ENCODE measurements at regions not wholly inside any gene's neighbourhood (a gene's known extent, or its start where the extent isn't known, plus 50 kb on each side); places are given as distances from the start of the nearest gene placed in this dataset.

GRCh38 chr20:60591172-60591799 is 633.1 kb downstream of the CDH26 start:
- no peak for ATAC-seq
- no peak for TF ChIP-seq CSRNP3 (CRISPR knock-in tag; IDR thresholded peaks at IDR 0.05)
- no peak for TF ChIP-seq GLIS3 (CRISPR knock-in tag; IDR thresholded peaks at IDR 0.05)
- no peak for TF ChIP-seq ARNTL (CRISPR knock-in tag; IDR thresholded peaks at IDR 0.05; ENCODE audit: borderline replicate concordance, low read depth)
- TF ChIP-seq CSDC2 (CRISPR knock-in tag; IDR thresholded peaks at IDR 0.05) = no peak
- no peak for TF ChIP-seq ZFP3 (CRISPR knock-in tag; IDR thresholded peaks at IDR 0.05)
- no peak for TF ChIP-seq ZC3H10 (CRISPR knock-in tag; IDR thresholded peaks at IDR 0.05)
- no peak for TF ChIP-seq ZNF8 (CRISPR knock-in tag; IDR thresholded peaks at IDR 0.05)
- no peak for TF ChIP-seq ZFP30 (CRISPR knock-in tag; IDR thresholded peaks at IDR 0.05)
- TF ChIP-seq, protein P1, sequence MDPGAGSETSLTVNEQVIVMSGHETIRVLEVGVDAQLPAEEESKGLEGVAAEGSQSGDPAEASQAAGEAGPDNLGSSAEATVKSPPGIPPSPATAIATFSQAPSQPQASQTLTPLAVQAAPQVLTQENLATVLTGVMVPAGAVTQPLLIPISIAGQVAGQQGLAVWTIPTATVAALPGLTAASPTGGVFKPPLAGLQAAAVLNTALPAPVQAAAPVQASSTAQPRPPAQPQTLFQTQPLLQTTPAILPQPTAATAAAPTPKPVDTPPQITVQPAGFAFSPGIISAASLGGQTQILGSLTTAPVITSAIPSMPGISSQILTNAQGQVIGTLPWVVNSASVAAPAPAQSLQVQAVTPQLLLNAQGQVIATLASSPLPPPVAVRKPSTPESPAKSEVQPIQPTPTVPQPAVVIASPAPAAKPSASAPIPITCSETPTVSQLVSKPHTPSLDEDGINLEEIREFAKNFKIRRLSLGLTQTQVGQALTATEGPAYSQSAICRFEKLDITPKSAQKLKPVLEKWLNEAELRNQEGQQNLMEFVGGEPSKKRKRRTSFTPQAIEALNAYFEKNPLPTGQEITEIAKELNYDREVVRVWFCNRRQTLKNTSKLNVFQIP (CRISPR knock-in tag; IDR thresholded peaks at IDR 0.05; ENCODE audit: borderline replicate concordance, low read depth) = no peak
- TF ChIP-seq PPARA (CRISPR knock-in tag; IDR thresholded peaks at IDR 0.05; ENCODE audit: borderline replicate concordance) = no peak
- no peak for TF ChIP-seq RARB (CRISPR knock-in tag; IDR thresholded peaks at IDR 0.05)
- no peak for TF ChIP-seq TCF4 (CRISPR knock-in tag; IDR thresholded peaks at IDR 0.05; ENCODE audit: borderline replicate concordance)
- TF ChIP-seq, protein P2, sequence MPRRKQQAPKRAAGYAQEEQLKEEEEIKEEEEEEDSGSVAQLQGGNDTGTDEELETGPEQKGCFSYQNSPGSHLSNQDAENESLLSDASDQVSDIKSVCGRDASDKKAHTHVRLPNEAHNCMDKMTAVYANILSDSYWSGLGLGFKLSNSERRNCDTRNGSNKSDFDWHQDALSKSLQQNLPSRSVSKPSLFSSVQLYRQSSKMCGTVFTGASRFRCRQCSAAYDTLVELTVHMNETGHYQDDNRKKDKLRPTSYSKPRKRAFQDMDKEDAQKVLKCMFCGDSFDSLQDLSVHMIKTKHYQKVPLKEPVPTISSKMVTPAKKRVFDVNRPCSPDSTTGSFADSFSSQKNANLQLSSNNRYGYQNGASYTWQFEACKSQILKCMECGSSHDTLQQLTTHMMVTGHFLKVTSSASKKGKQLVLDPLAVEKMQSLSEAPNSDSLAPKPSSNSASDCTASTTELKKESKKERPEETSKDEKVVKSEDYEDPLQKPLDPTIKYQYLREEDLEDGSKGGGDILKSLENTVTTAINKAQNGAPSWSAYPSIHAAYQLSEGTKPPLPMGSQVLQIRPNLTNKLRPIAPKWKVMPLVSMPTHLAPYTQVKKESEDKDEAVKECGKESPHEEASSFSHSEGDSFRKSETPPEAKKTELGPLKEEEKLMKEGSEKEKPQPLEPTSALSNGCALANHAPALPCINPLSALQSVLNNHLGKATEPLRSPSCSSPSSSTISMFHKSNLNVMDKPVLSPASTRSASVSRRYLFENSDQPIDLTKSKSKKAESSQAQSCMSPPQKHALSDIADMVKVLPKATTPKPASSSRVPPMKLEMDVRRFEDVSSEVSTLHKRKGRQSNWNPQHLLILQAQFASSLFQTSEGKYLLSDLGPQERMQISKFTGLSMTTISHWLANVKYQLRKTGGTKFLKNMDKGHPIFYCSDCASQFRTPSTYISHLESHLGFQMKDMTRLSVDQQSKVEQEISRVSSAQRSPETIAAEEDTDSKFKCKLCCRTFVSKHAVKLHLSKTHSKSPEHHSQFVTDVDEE (CRISPR knock-in tag; IDR thresholded peaks at IDR 0.05) = no peak
- no peak for TF ChIP-seq ZNF70 (CRISPR knock-in tag; IDR thresholded peaks at IDR 0.05)
- no peak for TF ChIP-seq ESRRG (CRISPR knock-in tag; IDR thresholded peaks at IDR 0.05)
- no peak for TF ChIP-seq SNAI2 (CRISPR knock-in tag; IDR thresholded peaks at IDR 0.05)
- no peak for TF ChIP-seq ISL1 (CRISPR knock-in tag; IDR thresholded peaks at IDR 0.05)
- TF ChIP-seq BACH2 (CRISPR knock-in tag; IDR thresholded peaks at IDR 0.05; ENCODE audit: borderline replicate concordance) = no peak
- no peak for TF ChIP-seq ZNF565 (CRISPR knock-in tag; conservative IDR thresholded peaks at IDR 0.05; ENCODE audit: low read depth)

- no peak for TF ChIP-seq PPARA (CRISPR knock-in tag; IDR thresholded peaks at IDR 0.05; ENCODE audit: borderline replicate concordance)
- no peak for ATAC-seq
Observed at GRCh38 chr20:60598528-60598927, 640.3 kb downstream of the CDH26 start.

DNA sequence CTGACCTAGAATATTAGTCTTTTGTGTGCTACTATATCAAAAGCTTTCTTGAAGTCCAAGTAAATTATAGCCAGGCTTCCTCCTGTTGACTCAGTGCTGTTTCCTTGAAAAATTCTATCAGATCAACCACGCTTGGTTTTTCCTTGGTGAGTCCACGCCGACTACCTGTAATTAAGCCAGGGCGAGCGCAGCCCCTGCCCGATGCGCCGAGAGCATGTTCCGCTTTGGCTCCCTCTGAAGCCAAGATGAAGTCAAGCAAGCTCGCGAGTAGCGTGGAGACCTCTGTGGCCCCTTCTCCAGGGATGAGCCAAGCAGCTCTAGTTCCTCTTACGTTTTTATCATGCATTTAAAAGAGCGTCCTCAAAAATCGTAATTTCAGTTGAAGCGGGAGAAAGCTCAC is 641.2 kb downstream of the CDH26 start:
- ATAC-seq = no peak
- TF ChIP-seq, protein P3, sequence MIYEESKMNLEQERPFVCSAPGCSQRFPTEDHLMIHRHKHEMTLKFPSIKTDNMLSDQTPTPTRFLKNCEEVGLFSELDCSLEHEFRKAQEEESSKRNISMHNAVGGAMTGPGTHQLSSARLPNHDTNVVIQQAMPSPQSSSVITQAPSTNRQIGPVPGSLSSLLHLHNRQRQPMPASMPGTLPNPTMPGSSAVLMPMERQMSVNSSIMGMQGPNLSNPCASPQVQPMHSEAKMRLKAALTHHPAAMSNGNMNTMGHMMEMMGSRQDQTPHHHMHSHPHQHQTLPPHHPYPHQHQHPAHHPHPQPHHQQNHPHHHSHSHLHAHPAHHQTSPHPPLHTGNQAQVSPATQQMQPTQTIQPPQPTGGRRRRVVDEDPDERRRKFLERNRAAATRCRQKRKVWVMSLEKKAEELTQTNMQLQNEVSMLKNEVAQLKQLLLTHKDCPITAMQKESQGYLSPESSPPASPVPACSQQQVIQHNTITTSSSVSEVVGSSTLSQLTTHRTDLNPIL (CRISPR knock-in tag; IDR thresholded peaks at IDR 0.05; ENCODE audit: low read depth) = no peak
- TF ChIP-seq GLIS3 (CRISPR knock-in tag; IDR thresholded peaks at IDR 0.05) (no peak), PATZ1 (CRISPR knock-in tag; IDR thresholded peaks at IDR 0.05; ENCODE audit: borderline replicate concordance) (no peak), ZNF8 (CRISPR knock-in tag; IDR thresholded peaks at IDR 0.05) (no peak), CSRNP3 (CRISPR knock-in tag; IDR thresholded peaks at IDR 0.05) (no peak), ISL1 (CRISPR knock-in tag; IDR thresholded peaks at IDR 0.05) (no peak), ESRRG (CRISPR knock-in tag; IDR thresholded peaks at IDR 0.05) (no peak), CSDC2 (CRISPR knock-in tag; IDR thresholded peaks at IDR 0.05) (no peak), PPARA (CRISPR knock-in tag; IDR thresholded peaks at IDR 0.05; ENCODE audit: borderline replicate concordance) (no peak), ZFP3 (CRISPR knock-in tag; IDR thresholded peaks at IDR 0.05) (no peak), TCF4 (CRISPR knock-in tag; IDR thresholded peaks at IDR 0.05; ENCODE audit: borderline replicate concordance) (no peak), ZNF565 (CRISPR knock-in tag; conservative IDR thresholded peaks at IDR 0.05; ENCODE audit: low read depth) (no peak)
- TF ChIP-seq, protein P1 (CRISPR knock-in tag; IDR thresholded peaks at IDR 0.05; ENCODE audit: borderline replicate concordance, low read depth) = no peak
